GM18867 (cell line): ENCODE measurements at regions not wholly inside any gene's neighbourhood (a gene's known extent, or its start where the extent isn't known, plus 50 kb on each side); places are given as distances from the start of the nearest gene placed in this dataset.
"Not testable (repeated sequence)": the region's sequence is repeated elsewhere in the genome, so short reads cannot be mapped to it uniquely, and the experiment has no call there.

Experiments used
- ATAC-seq: cut with Tn5 transposase; IDR thresholded peaks from one replicate; pipeline ENCODE4 v1.9.1; 2021; ENCODE audit warnings: mild to moderate bottlenecking, moderate library complexity; ENCODE audit not compliant: unreplicated experiment

- no peak for ATAC-seq
Observed at GRCh38 chr2:67075056-67075455, 322.1 kb upstream of the ETAA1 start.

- no peak for ATAC-seq
Observed at GRCh38 chr2:67075530-67076238, 321.4 kb upstream of the ETAA1 start.

- ATAC-seq, result no peak
Observed at GRCh38 chr2:67076239-67076624, 320.9 kb upstream of the ETAA1 start.

GRCh38 chr2:67079729-67080128 lies 317.4 kb upstream of the ETAA1 start:
- ATAC-seq, result no peak

- ATAC-seq, result no peak
Observed at GRCh38 chr2:67082813-67083212, 314.3 kb upstream of the ETAA1 start.

GRCh38 chr2:67083951-67084350 lies 313.2 kb upstream of the ETAA1 start:
- ATAC-seq, result no peak

GRCh38 chr2:67085146-67085545 lies 312.0 kb upstream of the ETAA1 start:
- ATAC-seq, result no peak

- no peak for ATAC-seq
Observed at GRCh38 chr2:67091681-67092080, 305.5 kb upstream of the ETAA1 start.

GRCh38 chr2:67095121-67095520 lies 302.0 kb upstream of the ETAA1 start:
- ATAC-seq, result no peak

GRCh38 chr2:67096886-67097285 lies 300.2 kb upstream of the ETAA1 start:
- no peak for ATAC-seq

GRCh38 chr2:67103157-67103556 lies 294.0 kb upstream of the ETAA1 start:
- ATAC-seq, result no peak

GRCh38 chr2:67108231-67108630 lies 288.9 kb upstream of the ETAA1 start:
- no peak for ATAC-seq

GRCh38 chr2:67124531-67124930 lies 272.6 kb upstream of the ETAA1 start:
- ATAC-seq, result no peak

- no peak for ATAC-seq
Observed at GRCh38 chr2:67130531-67131256, 266.4 kb upstream of the ETAA1 start.

- ATAC-seq, result no peak
Observed at GRCh38 chr2:67131257-67131609, 265.9 kb upstream of the ETAA1 start.

GRCh38 chr2:67132441-67132940 lies 264.6 kb upstream of the ETAA1 start:
- ATAC-seq, result not testable (repeated sequence)

GRCh38 chr2:67135208-67135607 lies 261.9 kb upstream of the ETAA1 start:
- no peak for ATAC-seq

- no peak for ATAC-seq
Observed at GRCh38 chr2:67137699-67138098, 259.4 kb upstream of the ETAA1 start.

- ATAC-seq, result no peak
Observed at GRCh38 chr2:67142071-67142470, 255.1 kb upstream of the ETAA1 start.

GRCh38 chr2:67142741-67143140 lies 254.4 kb upstream of the ETAA1 start:
- ATAC-seq, result no peak

GRCh38 chr2:67145851-67146250 lies 251.3 kb upstream of the ETAA1 start:
- no peak for ATAC-seq

- ATAC-seq, result no peak
Observed at GRCh38 chr2:67156796-67157195, 240.3 kb upstream of the ETAA1 start.
